Chondrocyte (in vitro differentiated cells): ENCODE measurements at regions not wholly inside any gene's neighbourhood (a gene's known extent, or its start where the extent isn't known, plus 50 kb on each side); places are given as distances from the start of the nearest gene placed in this dataset.

Experiments used
- DNase-seq: peaks from one replicate; pipeline ENCODE4 v3.0.0; 2021; ENCODE audit warnings: mixed read lengths, low spot score
- H3K27ac Mint-ChIP-seq: one replicate; pipeline ENCODE4 v1.8.0; 2021; ENCODE audit warnings: mild to moderate bottlenecking, moderate library complexity, mixed read lengths; ENCODE audit not compliant: unreplicated experiment
- H3K27me3 Mint-ChIP-seq: 2 replicates; pipeline ENCODE4 v1.8.0; 2021; ENCODE audit warnings: low read depth, mixed read lengths
- H3K36me3 Mint-ChIP-seq: 2 replicates; pipeline ENCODE4 v1.8.0; 2021; ENCODE audit warnings: low read depth, mixed read lengths
- H3K4me1 Mint-ChIP-seq: 2 replicates; pipeline ENCODE4 v1.8.0; 2021; ENCODE audit warnings: low read depth, mild to moderate bottlenecking, mixed read lengths
- H3K4me3 Mint-ChIP-seq: one replicate; pipeline ENCODE4 v1.8.0; 2021; ENCODE audit warnings: mild to moderate bottlenecking, moderate library complexity, mixed read lengths; ENCODE audit not compliant: unreplicated experiment
- H3K9me3 Mint-ChIP-seq: 2 replicates; pipeline ENCODE4 v1.8.0; 2021; ENCODE audit warnings: low read depth, mixed read lengths
- CTCF ChIP-seq: fragments of 200-600 bp; sonication (generic); IDR thresholded peaks from 2 replicates; pipeline ENCODE4 v1.5.0; 2021; ENCODE audit warnings: antibody characterized with exemption, mild to moderate bottlenecking, moderate library complexity

- DNase-seq: no peak
- no peak overlapping the region for H3K27ac Mint-ChIP-seq
- H3K36me3 Mint-ChIP-seq: peaks cover 1% of the 10 kb centered on the region
- no peaks in the 10 kb centered on the region for H3K4me1 Mint-ChIP-seq
- no peaks in the 10 kb centered on the region for H3K27me3 Mint-ChIP-seq
- no peak for TF ChIP-seq CTCF
- peaks cover 29% of the 10 kb centered on the region for H3K9me3 Mint-ChIP-seq
- no peak overlapping the region for H3K4me3 Mint-ChIP-seq
Observed at GRCh38 chr3:20264900-20265567, 79.0 kb upstream of the SGO1 start.

- TF ChIP-seq CTCF: no peak
- DNase-seq: no peak
- no peaks in the 10 kb centered on the region for H3K4me1 Mint-ChIP-seq
- H3K27ac Mint-ChIP-seq: no peak overlapping the region
- peaks cover 7% of the 10 kb centered on the region for H3K9me3 Mint-ChIP-seq
- no peaks in the 10 kb centered on the region for H3K27me3 Mint-ChIP-seq
- H3K36me3 Mint-ChIP-seq: no peaks in the 10 kb centered on the region
- no peak overlapping the region for H3K4me3 Mint-ChIP-seq
Observed at GRCh38 chr3:20258371-20258770, 72.4 kb upstream of the SGO1 start.

- Mint-ChIP-seq H3K27ac (no peak overlapping the region), H3K4me3 (no peak overlapping the region), H3K27me3 (peaks cover 2% of the 10 kb centered on the region), H3K36me3 (no peaks in the 10 kb centered on the region), H3K9me3 (peaks cover 11% of the 10 kb centered on the region), H3K4me1 (no peaks in the 10 kb centered on the region)
- no peak for DNase-seq
- TF ChIP-seq CTCF: no peak
Observed at GRCh38 chr3:20256144-20256543, 70.1 kb upstream of the SGO1 start.

GRCh38 chr3:20254268-20255117 lies 68.5 kb upstream of the SGO1 start:
- no peak for DNase-seq
- Mint-ChIP-seq H3K36me3 (no peaks in the 10 kb centered on the region), H3K9me3 (peaks cover 11% of the 10 kb centered on the region), H3K27me3 (peaks cover 2% of the 10 kb centered on the region), H3K4me3 (no peak overlapping the region), H3K27ac (no peak overlapping the region), H3K4me1 (no peaks in the 10 kb centered on the region)
- TF ChIP-seq CTCF: no peak

- TF ChIP-seq CTCF: no peak
- no peak overlapping the region for H3K4me3 Mint-ChIP-seq
- H3K9me3 Mint-ChIP-seq: peaks cover 17% of the 10 kb centered on the region
- no peak for DNase-seq
- no peaks in the 10 kb centered on the region for H3K36me3 Mint-ChIP-seq
- no peak overlapping the region for H3K27ac Mint-ChIP-seq
- H3K4me1 Mint-ChIP-seq: no peaks in the 10 kb centered on the region
- H3K27me3 Mint-ChIP-seq: peaks cover 6% of the 10 kb centered on the region
Observed at GRCh38 chr3:20250786-20251185, 64.8 kb upstream of the SGO1 start.
